ENCODE measurements at regions not wholly inside any gene's neighbourhood (a gene's known extent, or its start where the extent isn't known, plus 50 kb on each side); places are given as distances from the start of the nearest gene placed in this dataset.

DNA sequence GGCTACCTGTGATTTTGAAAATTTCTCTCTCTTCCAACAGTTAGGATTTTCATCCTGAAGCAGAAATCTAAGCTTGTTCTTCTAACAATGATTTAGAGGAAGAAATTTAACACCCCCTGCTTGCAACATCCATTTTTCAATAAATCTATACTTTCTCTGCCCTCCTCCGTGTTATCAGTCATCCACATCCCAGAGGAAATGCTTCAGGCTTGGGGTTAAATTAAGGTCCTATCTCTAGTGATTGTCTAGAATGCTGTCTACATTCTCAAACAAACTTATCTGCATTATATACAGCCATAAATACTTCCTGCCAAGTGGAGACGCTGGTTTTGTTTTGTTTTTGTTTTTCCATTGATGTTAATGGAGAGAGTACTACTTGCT lies 371.0 kb downstream of the CSNK1G3 start:
- Histone ChIP-seq H3F3A (replicated peaks; ENCODE audit: insufficient read depth) (no peaks in the 10 kb centered on the region), H4K20me1 (ENCODE audit: insufficient read depth) (no peaks in the 10 kb centered on the region), H3K4me3 (ENCODE audit: low read depth in 2 of 2, low read length in 1 of 2) (peak overlapping the region; percentile 26; a peak in 2 of 4 replicates), H3K9ac (no peak overlapping the region), H3K9me3 (no peaks in the 10 kb centered on the region), H3K4me1 (ENCODE audit: control insufficient read depth in 1 of 2, insufficient read depth in 2 of 2, low read depth in 1 of 2, low read length in 1 of 2) (peaks cover 8 to 11% of the 10 kb centered on the region in 2 experiments; a peak in 3 of 4 replicates), H2AFZ (ENCODE audit: low read depth) (peak overlapping the region; percentile 73; the same call in 1 of the 2 replicates), H3K4me2 (peak overlapping the region; percentile 70), H3K27ac (ENCODE audit: low read depth in 2 of 2, low read length in 1 of 2) (peak overlapping the region in 1 of 2 experiments; percentile 62; a peak in 1 of 4 replicates), H3K27me3 (ENCODE audit: insufficient read depth) (no peaks in the 10 kb centered on the region), H3K79me2 (ENCODE audit: insufficient read depth) (no peaks in the 10 kb centered on the region), H3K36me3 (replicated peaks in 1 of 2; ENCODE audit: control insufficient read depth in 1 of 2, insufficient read depth in 2 of 2, low read length in 1 of 2) (no peaks in the 10 kb centered on the region), H3K9me2 (no peaks in the 10 kb centered on the region)
- WGBS (ENCODE audit: low lambda C conversion rate), result 0% methylated on average over 2 of the region's 2 CpGs
- CTCF ChIA-PET, result interaction anchor here (0.9 to 1.2 kb wide), 3 partner anchors 9 to 210 kb away, joined by 3 read pairs; no protein-coding TSS in a partner anchor
- TF ChIP-seq EP300 (IDR thresholded peaks at IDR 0.05; ENCODE audit: borderline replicate concordance in 1 of 2, low read depth in 1 of 2, low read length in 1 of 2) (peak; percentile 33 to 80; a peak in 3 of 4 replicates), TAF1 (IDR thresholded peaks at IDR 0.05; ENCODE audit: borderline replicate concordance, low read depth, low read length) (no peak), RCOR1 (IDR thresholded peaks at IDR 0.05; ENCODE audit: low read length) (peak; percentile 71; the same call in 1 of the 2 replicates), TCF12 (IDR thresholded peaks at IDR 0.05) (peak; percentile 36; the same call in 1 of the 2 replicates), FOSL2 (IDR thresholded peaks at IDR 0.05; ENCODE audit: borderline replicate concordance, low read depth) (no peak), RFX5 (IDR thresholded peaks at IDR 0.05; ENCODE audit: low read length) (no peak), GATA2 (CRISPR knock-in tag; IDR thresholded peaks at IDR 0.05) (peak; percentile 73), GABPA (IDR thresholded peaks at IDR 0.05; ENCODE audit: low read depth) (no peak), RAD21 (IDR thresholded peaks at IDR 0.05; ENCODE audit: low read length) (peak; percentile 26; the same call in 1 of the 2 replicates)
- TF ChIP-seq, protein P1, sequence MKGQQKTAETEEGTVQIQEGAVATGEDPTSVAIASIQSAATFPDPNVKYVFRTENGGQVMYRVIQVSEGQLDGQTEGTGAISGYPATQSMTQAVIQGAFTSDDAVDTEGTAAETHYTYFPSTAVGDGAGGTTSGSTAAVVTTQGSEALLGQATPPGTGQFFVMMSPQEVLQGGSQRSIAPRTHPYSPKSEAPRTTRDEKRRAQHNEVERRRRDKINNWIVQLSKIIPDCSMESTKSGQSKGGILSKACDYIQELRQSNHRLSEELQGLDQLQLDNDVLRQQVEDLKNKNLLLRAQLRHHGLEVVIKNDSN (IDR thresholded peaks at IDR 0.05; ENCODE audit: borderline replicate concordance, low read depth), result no peak
- POLR2A ChIA-PET, result interaction anchor here (1.0 kb wide), 1 partner anchor 68 kb away, joined by 3 read pairs; no protein-coding TSS in a partner anchor
- peak; percentile 25 for DNase-seq

DNA sequence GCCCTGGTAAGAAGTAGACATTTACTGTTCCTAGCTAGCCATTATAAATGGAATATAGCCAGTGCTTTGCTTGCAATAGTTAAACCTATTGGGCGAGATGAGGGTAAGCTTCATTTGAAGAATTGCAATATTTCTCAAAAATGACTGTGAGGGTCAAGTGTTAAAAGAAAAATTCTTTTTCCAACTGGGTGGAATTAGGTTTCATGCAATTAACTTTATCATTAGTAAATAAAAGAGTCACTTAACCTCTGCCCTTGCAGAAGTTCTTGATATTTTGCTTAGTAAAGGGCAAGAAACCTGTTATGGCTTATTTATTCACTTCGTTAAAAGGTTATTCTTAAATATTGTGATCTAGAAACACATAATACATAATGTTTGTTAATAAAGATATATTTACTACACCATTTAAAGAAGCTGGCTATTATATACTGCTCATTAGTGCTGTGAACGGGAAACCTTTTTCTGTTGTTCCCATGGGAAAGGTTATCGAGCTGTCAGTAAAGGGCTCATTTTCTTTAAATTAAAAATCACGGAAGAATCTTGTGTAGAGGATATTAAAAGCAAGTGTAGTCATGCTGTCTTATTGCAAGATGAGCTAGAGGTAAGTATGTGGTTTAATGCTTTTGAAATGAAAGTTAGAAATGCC lies 370.5 kb downstream of the CSNK1G3 start:
- no peak overlapping the region; the same call in 1 of the 2 replicates for H3K9ac ChIP-seq
- H3F3A ChIP-seq (replicated peaks; ENCODE audit: insufficient read depth), result no peaks in the 10 kb centered on the region
- H3K9me2 ChIP-seq, result no peaks in the 10 kb centered on the region
- CTCF ChIA-PET, result interaction anchor here (0.9 to 1.2 kb wide), 3 partner anchors 8 to 210 kb away, joined by 3 read pairs; no protein-coding TSS in a partner anchor
- H3K4me2 ChIP-seq, result peak overlapping the region; percentile 70
- no peaks in the 10 kb centered on the region for H3K79me2 ChIP-seq (ENCODE audit: insufficient read depth)
- H2AFZ ChIP-seq (ENCODE audit: low read depth), result peak overlapping the region; percentile 73; the same call in 1 of the 2 replicates
- no peaks in the 10 kb centered on the region for H3K27me3 ChIP-seq (ENCODE audit: insufficient read depth)
- H4K20me1 ChIP-seq (ENCODE audit: insufficient read depth), result no peaks in the 10 kb centered on the region
- no peak for DNase-seq
- H3K4me1 ChIP-seq (ENCODE audit: control insufficient read depth in 1 of 2, insufficient read depth in 2 of 2, low read depth in 1 of 2, low read length in 1 of 2), result peaks cover 8 to 11% of the 10 kb centered on the region in 2 experiments; a peak in 3 of 4 replicates
- H3K36me3 ChIP-seq (replicated peaks in 1 of 2; ENCODE audit: control insufficient read depth in 1 of 2, insufficient read depth in 2 of 2, low read length in 1 of 2), result no peaks in the 10 kb centered on the region
- 51% methylated on average over 5 of the region's 5 CpGs for WGBS (ENCODE audit: low lambda C conversion rate)
- H3K9me3 ChIP-seq, result no peaks in the 10 kb centered on the region
- H3K27ac ChIP-seq (ENCODE audit: low read depth in 2 of 2, low read length in 1 of 2), result peak overlapping the region in 1 of 2 experiments; percentile 62; a peak in 1 of 4 replicates
- H3K4me3 ChIP-seq (ENCODE audit: low read depth in 2 of 2, low read length in 1 of 2), result peak overlapping the region; percentile 26; a peak in 2 of 4 replicates
- POLR2A ChIA-PET, result interaction anchor here (1.0 kb wide), 1 partner anchor 68 kb away, joined by 3 read pairs; no protein-coding TSS in a partner anchor
- no peak for TF ChIP-seq TEAD4 (IDR thresholded peaks at IDR 0.05; ENCODE audit: borderline replicate concordance, insufficient read depth)
- no peak for TF ChIP-seq EZH2phosphoT487 (IDR thresholded peaks at IDR 0.05; ENCODE audit: borderline replicate concordance, low read depth)
- no peak for TF ChIP-seq GATA2 (CRISPR knock-in tag; IDR thresholded peaks at IDR 0.05)
- TF ChIP-seq, protein P2, sequence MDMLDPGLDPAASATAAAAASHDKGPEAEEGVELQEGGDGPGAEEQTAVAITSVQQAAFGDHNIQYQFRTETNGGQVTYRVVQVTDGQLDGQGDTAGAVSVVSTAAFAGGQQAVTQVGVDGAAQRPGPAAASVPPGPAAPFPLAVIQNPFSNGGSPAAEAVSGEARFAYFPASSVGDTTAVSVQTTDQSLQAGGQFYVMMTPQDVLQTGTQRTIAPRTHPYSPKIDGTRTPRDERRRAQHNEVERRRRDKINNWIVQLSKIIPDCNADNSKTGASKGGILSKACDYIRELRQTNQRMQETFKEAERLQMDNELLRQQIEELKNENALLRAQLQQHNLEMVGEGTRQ (IDR thresholded peaks at IDR 0.05; ENCODE audit: borderline replicate concordance, low read depth, low read length), result no peak
- TF ChIP-seq RXRA (IDR thresholded peaks at IDR 0.05; ENCODE audit: borderline replicate concordance, low read depth), result no peak
- TF ChIP-seq FOXM1 (IDR thresholded peaks at IDR 0.05; ENCODE audit: low read depth), result no peak
- TF ChIP-seq, protein P1 (IDR thresholded peaks at IDR 0.05; ENCODE audit: borderline replicate concordance, low read depth), result no peak
- no peak for TF ChIP-seq ELF1 (IDR thresholded peaks at IDR 0.05)
- no peak for TF ChIP-seq RCOR1 (IDR thresholded peaks at IDR 0.05; ENCODE audit: low read length)
- TF ChIP-seq, protein P3, sequence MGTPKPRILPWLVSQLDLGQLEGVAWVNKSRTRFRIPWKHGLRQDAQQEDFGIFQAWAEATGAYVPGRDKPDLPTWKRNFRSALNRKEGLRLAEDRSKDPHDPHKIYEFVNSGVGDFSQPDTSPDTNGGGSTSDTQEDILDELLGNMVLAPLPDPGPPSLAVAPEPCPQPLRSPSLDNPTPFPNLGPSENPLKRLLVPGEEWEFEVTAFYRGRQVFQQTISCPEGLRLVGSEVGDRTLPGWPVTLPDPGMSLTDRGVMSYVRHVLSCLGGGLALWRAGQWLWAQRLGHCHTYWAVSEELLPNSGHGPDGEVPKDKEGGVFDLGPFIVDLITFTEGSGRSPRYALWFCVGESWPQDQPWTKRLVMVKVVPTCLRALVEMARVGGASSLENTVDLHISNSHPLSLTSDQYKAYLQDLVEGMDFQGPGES (IDR thresholded peaks at IDR 0.05; ENCODE audit: low read depth, low read length), result no peak
- no peak for TF ChIP-seq EP300 (IDR thresholded peaks at IDR 0.05; ENCODE audit: borderline replicate concordance in 1 of 2, low read depth in 1 of 2, low read length in 1 of 2)
- TF ChIP-seq SMC3 (IDR thresholded peaks at IDR 0.05; ENCODE audit: low read depth, low read length), result no peak
- TF ChIP-seq, protein P4, sequence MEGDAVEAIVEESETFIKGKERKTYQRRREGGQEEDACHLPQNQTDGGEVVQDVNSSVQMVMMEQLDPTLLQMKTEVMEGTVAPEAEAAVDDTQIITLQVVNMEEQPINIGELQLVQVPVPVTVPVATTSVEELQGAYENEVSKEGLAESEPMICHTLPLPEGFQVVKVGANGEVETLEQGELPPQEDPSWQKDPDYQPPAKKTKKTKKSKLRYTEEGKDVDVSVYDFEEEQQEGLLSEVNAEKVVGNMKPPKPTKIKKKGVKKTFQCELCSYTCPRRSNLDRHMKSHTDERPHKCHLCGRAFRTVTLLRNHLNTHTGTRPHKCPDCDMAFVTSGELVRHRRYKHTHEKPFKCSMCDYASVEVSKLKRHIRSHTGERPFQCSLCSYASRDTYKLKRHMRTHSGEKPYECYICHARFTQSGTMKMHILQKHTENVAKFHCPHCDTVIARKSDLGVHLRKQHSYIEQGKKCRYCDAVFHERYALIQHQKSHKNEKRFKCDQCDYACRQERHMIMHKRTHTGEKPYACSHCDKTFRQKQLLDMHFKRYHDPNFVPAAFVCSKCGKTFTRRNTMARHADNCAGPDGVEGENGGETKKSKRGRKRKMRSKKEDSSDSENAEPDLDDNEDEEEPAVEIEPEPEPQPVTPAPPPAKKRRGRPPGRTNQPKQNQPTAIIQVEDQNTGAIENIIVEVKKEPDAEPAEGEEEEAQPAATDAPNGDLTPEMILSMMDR (IDR thresholded peaks at IDR 0.05), result no peak
- no peak for TF ChIP-seq POLR2AphosphoS5 (IDR thresholded peaks at IDR 0.05; ENCODE audit: low read depth, low read length)
- TF ChIP-seq NFIC (IDR thresholded peaks at IDR 0.05; ENCODE audit: borderline replicate concordance), result no peak

Data from SK-N-SH (cell line).